Activated CD4-positive, alpha-beta T cell treated with anti-CD3 and anti-CD28 coated beads, Interleukin-2, amount 10 ng/mL, durations not matched to agents 24 days and 14 days (primary cell): ENCODE measurements at regions not wholly inside any gene's neighbourhood (a gene's known extent, or its start where the extent isn't known, plus 50 kb on each side); places are given as distances from the start of the nearest gene placed in this dataset.

Source experiments
- DNase-seq: peaks from one replicate; pipeline ENCODE4 v3.0.0; 2022
- H3K27ac Mint-ChIP-seq: one replicate; pipeline ENCODE4 v1.8.0; 2022; ENCODE audit warnings: mild to moderate bottlenecking, mixed read lengths
- H3K27me3 Mint-ChIP-seq: one replicate; pipeline ENCODE4 v1.8.0; 2022; ENCODE audit warnings: mixed read lengths
- H3K36me3 Mint-ChIP-seq: one replicate; pipeline ENCODE4 v1.8.0; 2022; ENCODE audit warnings: low read depth, mild to moderate bottlenecking, mixed read lengths
- H3K4me1 Mint-ChIP-seq: one replicate; pipeline ENCODE4 v1.8.0; 2021; ENCODE audit warnings: mixed read lengths
- H3K4me3 Mint-ChIP-seq: one replicate; pipeline ENCODE4 v1.8.0; 2022; ENCODE audit warnings: mild to moderate bottlenecking, moderate library complexity, mixed read lengths
- H3K9me3 Mint-ChIP-seq: one replicate; pipeline ENCODE4 v1.8.0; 2021; ENCODE audit warnings: mixed read lengths
- intact Hi-C: fragments of 100-400 bp; cut with micrococcal nuclease; formaldehyde crosslinking; loops from one replicate; pipeline ENCODE4 v1.15.1; 2023

- Mint-ChIP-seq H3K36me3 (no peaks in the 10 kb centered on the region), H3K4me3 (no peak overlapping the region), H3K27ac (no peak overlapping the region), H3K9me3 (no peaks in the 10 kb centered on the region), H3K27me3 (peaks cover 5% of the 10 kb centered on the region), H3K4me1 (no peaks in the 10 kb centered on the region)
- no peak for DNase-seq
- intact Hi-C loops, result no loop called here
These were observed 60.5 kb downstream of the NR2F2 start for GRCh38 chr15:96390986-96391385.

- Mint-ChIP-seq H3K9me3 (no peaks in the 10 kb centered on the region), H3K4me3 (no peak overlapping the region), H3K27me3 (peaks cover 5% of the 10 kb centered on the region), H3K27ac (no peak overlapping the region), H3K4me1 (no peaks in the 10 kb centered on the region), H3K36me3 (no peaks in the 10 kb centered on the region)
- intact Hi-C loops, result no loop called here
- no peak for DNase-seq
These were observed 62.1 kb downstream of the NR2F2 start for GRCh38 chr15:96392380-96393208.

GRCh38 chr15:96393209-96393513, 62.7 kb downstream of the NR2F2 start:
- intact Hi-C loops, result no loop called here
- no peaks in the 10 kb centered on the region for H3K9me3 Mint-ChIP-seq
- H3K27me3 Mint-ChIP-seq, result peaks cover 5% of the 10 kb centered on the region
- no peaks in the 10 kb centered on the region for H3K4me1 Mint-ChIP-seq
- no peak for DNase-seq
- H3K27ac Mint-ChIP-seq, result no peak overlapping the region
- H3K4me3 Mint-ChIP-seq, result no peak overlapping the region
- no peaks in the 10 kb centered on the region for H3K36me3 Mint-ChIP-seq

GRCh38 chr15:96395687-96396086, 65.2 kb downstream of the NR2F2 start:
- no peaks in the 10 kb centered on the region for H3K36me3 Mint-ChIP-seq
- no peak overlapping the region for H3K27ac Mint-ChIP-seq
- H3K27me3 Mint-ChIP-seq, result peaks cover 5% of the 10 kb centered on the region
- H3K4me1 Mint-ChIP-seq, result no peaks in the 10 kb centered on the region
- H3K4me3 Mint-ChIP-seq, result no peak overlapping the region
- intact Hi-C loops, result no loop called here
- H3K9me3 Mint-ChIP-seq, result no peaks in the 10 kb centered on the region
- no peak for DNase-seq

- Mint-ChIP-seq H3K27me3 (peaks cover 9% of the 10 kb centered on the region), H3K9me3 (no peaks in the 10 kb centered on the region), H3K36me3 (no peaks in the 10 kb centered on the region), H3K4me3 (no peak overlapping the region), H3K27ac (no peak overlapping the region), H3K4me1 (no peaks in the 10 kb centered on the region)
- DNase-seq, result no peak
- intact Hi-C loops, result no loop called here
These were observed 68.3 kb downstream of the NR2F2 start for GRCh38 chr15:96398776-96399175.

GRCh38 chr15:96402403-96402802, 71.9 kb downstream of the NR2F2 start:
- Mint-ChIP-seq H3K36me3 (no peaks in the 10 kb centered on the region), H3K4me1 (no peaks in the 10 kb centered on the region), H3K27ac (no peak overlapping the region), H3K9me3 (no peaks in the 10 kb centered on the region), H3K27me3 (peaks cover 17% of the 10 kb centered on the region), H3K4me3 (no peak overlapping the region)
- DNase-seq, result no peak
- intact Hi-C loops, result no loop called here

- H3K36me3 Mint-ChIP-seq, result no peaks in the 10 kb centered on the region
- peaks cover 23% of the 10 kb centered on the region for H3K27me3 Mint-ChIP-seq
- no peak overlapping the region for H3K4me3 Mint-ChIP-seq
- peaks cover 3% of the 10 kb centered on the region for H3K9me3 Mint-ChIP-seq
- DNase-seq, result no peak
- H3K4me1 Mint-ChIP-seq, result no peaks in the 10 kb centered on the region
- intact Hi-C loops, result no loop called here
- H3K27ac Mint-ChIP-seq, result no peak overlapping the region
These were observed 72.6 kb downstream of the NR2F2 start for GRCh38 chr15:96403071-96403470.

GRCh38 chr15:96403932-96404331, 73.4 kb downstream of the NR2F2 start:
- Mint-ChIP-seq H3K27ac (no peak overlapping the region), H3K36me3 (no peaks in the 10 kb centered on the region), H3K4me3 (no peak overlapping the region), H3K27me3 (peaks cover 28% of the 10 kb centered on the region), H3K4me1 (no peaks in the 10 kb centered on the region), H3K9me3 (peaks cover 3% of the 10 kb centered on the region)
- DNase-seq, result no peak
- intact Hi-C loops, result no loop called here

- no peak overlapping the region for H3K27ac Mint-ChIP-seq
These were observed 74.1 kb downstream of the NR2F2 start for GRCh38 chr15:96404560-96404959.

GRCh38 chr15:96406291-96406690, 75.8 kb downstream of the NR2F2 start:
- no peak overlapping the region for H3K4me3 Mint-ChIP-seq
- H3K4me1 Mint-ChIP-seq, result no peaks in the 10 kb centered on the region
- H3K27ac Mint-ChIP-seq, result no peak overlapping the region
- H3K27me3 Mint-ChIP-seq, result peaks cover 48% of the 10 kb centered on the region
- no peak for DNase-seq
- H3K36me3 Mint-ChIP-seq, result peaks cover 3% of the 10 kb centered on the region
- intact Hi-C loops, result no loop called here
- H3K9me3 Mint-ChIP-seq, result peaks cover 3% of the 10 kb centered on the region

More at GRCh38 chr15:96404560-96404959, 74.1 kb downstream of the NR2F2 start:
- peaks cover 2% of the 10 kb centered on the region for H3K36me3 Mint-ChIP-seq
- peaks cover 3% of the 10 kb centered on the region for H3K9me3 Mint-ChIP-seq
- DNase-seq, result no peak
- no peak overlapping the region for H3K4me3 Mint-ChIP-seq
- H3K27me3 Mint-ChIP-seq, result peaks cover 33% of the 10 kb centered on the region
- intact Hi-C loops, result no loop called here
- no peaks in the 10 kb centered on the region for H3K4me1 Mint-ChIP-seq

- Mint-ChIP-seq H3K27ac (no peak overlapping the region), H3K4me1 (no peaks in the 10 kb centered on the region)
These were observed 76.2 kb downstream of the NR2F2 start for GRCh38 chr15:96406701-96407100.

GRCh38 chr15:96407482-96407881, 77.0 kb downstream of the NR2F2 start:
- intact Hi-C loops, result no loop called here
- Mint-ChIP-seq H3K9me3 (peaks cover 3% of the 10 kb centered on the region), H3K4me3 (no peak overlapping the region), H3K27me3 (peaks cover 55% of the 10 kb centered on the region), H3K27ac (no peak overlapping the region), H3K4me1 (peaks cover 3% of the 10 kb centered on the region), H3K36me3 (peaks cover 3% of the 10 kb centered on the region)
- no peak for DNase-seq

More at GRCh38 chr15:96406701-96407100, 76.2 kb downstream of the NR2F2 start:
- peaks cover 3% of the 10 kb centered on the region for H3K9me3 Mint-ChIP-seq
- no peak overlapping the region for H3K4me3 Mint-ChIP-seq
- DNase-seq, result no peak
- H3K36me3 Mint-ChIP-seq, result peaks cover 3% of the 10 kb centered on the region
- peaks cover 51% of the 10 kb centered on the region for H3K27me3 Mint-ChIP-seq
- intact Hi-C loops, result no loop called here

GRCh38 chr15:96408591-96409183, 78.2 kb downstream of the NR2F2 start:
- DNase-seq, result no peak
- H3K36me3 Mint-ChIP-seq, result peaks cover 3% of the 10 kb centered on the region
- H3K27ac Mint-ChIP-seq, result no peak overlapping the region
- peaks cover 64% of the 10 kb centered on the region for H3K27me3 Mint-ChIP-seq
- no peak overlapping the region for H3K4me3 Mint-ChIP-seq
- intact Hi-C loops, result no loop called here
- H3K9me3 Mint-ChIP-seq, result peaks cover 3% of the 10 kb centered on the region
- H3K4me1 Mint-ChIP-seq, result peaks cover 3% of the 10 kb centered on the region

GRCh38 chr15:96409215-96410138, 79.0 kb downstream of the NR2F2 start:
- no peak overlapping the region for H3K27ac Mint-ChIP-seq
- peak; percentile 55 for DNase-seq

More at GRCh38 chr15:96409215-96410138, 79.0 kb downstream of the NR2F2 start:
- intact Hi-C loops, result loop anchor here (2.0 kb wide), 1 partner anchor 47 kb away; no protein-coding TSS in a partner anchor
- H3K36me3 Mint-ChIP-seq, result peaks cover 3% of the 10 kb centered on the region
- H3K4me1 Mint-ChIP-seq, result peaks cover 3% of the 10 kb centered on the region
- H3K9me3 Mint-ChIP-seq, result peaks cover 3% of the 10 kb centered on the region
- H3K27me3 Mint-ChIP-seq, result peaks cover 72% of the 10 kb centered on the region
- H3K4me3 Mint-ChIP-seq, result no peak overlapping the region
